Kidney epithelial cell (primary cell): ENCODE measurements at regions not wholly inside any gene's neighbourhood (a gene's known extent, or its start where the extent isn't known, plus 50 kb on each side); places are given as distances from the start of the nearest gene placed in this dataset.

ENCODE experiments used
- DNase-seq: peaks from one replicate; pipeline ENCODE4 v3.0.0-alpha.2; 2010; ENCODE audit warnings: low read depth
- H3K27me3 ChIP-seq: 2 replicates; pipeline ENCODE4 v1.6.0; 2011; ENCODE audit warnings: low read length; ENCODE audit not compliant: control insufficient read depth, insufficient read depth
- H3K36me3 ChIP-seq: 2 replicates; pipeline ENCODE4 v1.5.1; 2011; ENCODE audit warnings: low read length; ENCODE audit not compliant: control insufficient read depth, insufficient read depth
- H3K4me3 ChIP-seq: 2 replicates; pipeline ENCODE4 v1.5.1; 2011; ENCODE audit warnings: low read depth, mild to moderate bottlenecking, control low read depth, low read length
- CTCF ChIP-seq: IDR thresholded peaks from 2 replicates; pipeline ENCODE4 v1.5.1; 2011; ENCODE audit warnings: mild to moderate bottlenecking, moderate library complexity, low read length, control low read depth, inconsistent platforms; ENCODE audit not compliant: insufficient read depth, poor library complexity, severe bottlenecking

DNA sequence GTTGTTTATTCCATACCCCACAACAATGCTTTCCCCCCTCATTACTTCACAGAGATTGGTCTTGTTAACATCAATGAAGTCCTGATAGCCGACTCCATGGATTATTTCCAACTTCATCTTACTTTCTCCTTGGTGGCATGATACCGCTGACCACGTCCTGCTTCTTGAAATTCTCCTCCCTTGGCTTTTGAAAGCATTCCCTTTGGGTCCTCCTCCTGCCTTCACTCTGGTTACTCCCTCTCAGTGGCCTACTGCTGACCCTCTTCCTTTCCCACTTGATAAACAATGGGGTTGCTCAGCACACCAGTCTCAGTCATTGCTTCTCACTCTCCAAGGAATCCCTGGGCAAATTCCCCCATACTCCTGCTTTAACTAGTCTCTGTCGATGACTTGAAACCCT is 283.9 kb downstream of the SEC61B start:
- Histone ChIP-seq H3K27me3 (no peaks in the 10 kb centered on the region), H3K4me3 (no peak overlapping the region)
- no peak for DNase-seq

GRCh38 chr9:99506747-99507348 is 284.8 kb downstream of the SEC61B start:
- Histone ChIP-seq H3K27me3 (no peaks in the 10 kb centered on the region), H3K36me3 (no peaks in the 10 kb centered on the region), H3K4me3 (no peak overlapping the region)
- no peak for DNase-seq
- TF ChIP-seq CTCF, result no peak

More for the DNA sequence above, 283.9 kb downstream of the SEC61B start:
- no peaks in the 10 kb centered on the region for H3K36me3 ChIP-seq
- TF ChIP-seq CTCF, result no peak

GRCh38 chr9:99509065-99509745 is 287.1 kb downstream of the SEC61B start:
- Histone ChIP-seq H3K36me3 (no peaks in the 10 kb centered on the region), H3K27me3 (no peaks in the 10 kb centered on the region), H3K4me3 (no peak overlapping the region)
- no peak for DNase-seq
- TF ChIP-seq CTCF, result no peak

GRCh38 chr9:99509900-99510535 is 287.9 kb downstream of the SEC61B start:
- H3K27me3 ChIP-seq, result no peaks in the 10 kb centered on the region
- no peak for TF ChIP-seq CTCF
- DNase-seq, result no peak
- H3K36me3 ChIP-seq, result no peaks in the 10 kb centered on the region
- no peak overlapping the region for H3K4me3 ChIP-seq

DNA sequence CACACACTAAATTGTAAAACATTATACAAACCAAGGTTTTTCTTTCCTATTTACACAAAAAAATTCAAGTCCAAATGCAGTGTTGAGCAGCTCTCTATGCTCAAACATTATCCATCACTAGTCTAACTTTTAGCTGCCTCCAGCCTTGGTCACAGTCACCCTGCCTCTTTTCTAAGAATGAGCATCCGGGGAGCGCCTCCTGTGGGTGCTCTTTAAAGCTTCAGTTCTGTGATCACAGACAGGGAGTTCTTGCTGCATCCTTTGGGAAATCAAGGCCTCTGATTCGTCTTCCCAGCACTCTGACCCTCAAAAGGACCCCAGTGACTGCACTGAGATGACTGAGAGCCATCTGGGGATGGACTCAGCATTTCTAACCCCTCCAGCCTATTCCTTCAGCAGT is 289.6 kb downstream of the SEC61B start:
- no peaks in the 10 kb centered on the region for H3K27me3 ChIP-seq
- H3K36me3 ChIP-seq, result no peaks in the 10 kb centered on the region
- DNase-seq, result no peak
- no peak for TF ChIP-seq CTCF
- no peak overlapping the region for H3K4me3 ChIP-seq
